SH-SY5Y (cell line): ENCODE measurements at regions not wholly inside any gene's neighbourhood (a gene's known extent, or its start where the extent isn't known, plus 50 kb on each side); places are given as distances from the start of the nearest gene placed in this dataset.

Source experiments
- GATA2 ChIP-seq: IDR thresholded peaks from 2 replicates; pipeline ENCODE4 v1.6.1; 2011; ENCODE audit warnings: mild to moderate bottlenecking, low read depth, low read length
- GATA3 ChIP-seq: IDR thresholded peaks from 2 replicates; pipeline ENCODE4 v1.6.1; 2011; ENCODE audit warnings: low read depth, mild to moderate bottlenecking, low read length, moderate library complexity

- TF ChIP-seq GATA3, result no peak
- TF ChIP-seq GATA2, result no peak
Measured at GRCh38 chr5:68708842-68709170, 385.0 kb upstream of the SLC30A5 start.
